HG03064 (cell line): ENCODE measurements at regions not wholly inside any gene's neighbourhood (a gene's known extent, or its start where the extent isn't known, plus 50 kb on each side); places are given as distances from the start of the nearest gene placed in this dataset.
"Not testable (repeated sequence)": the region's sequence is repeated elsewhere in the genome, so short reads cannot be mapped to it uniquely, and the experiment has no call there.

Source experiments
- ATAC-seq: cut with Tn5 transposase; IDR thresholded peaks from one replicate; pipeline ENCODE4 v1.9.1; 2021; ENCODE audit warnings: low read depth; ENCODE audit not compliant: unreplicated experiment

DNA sequence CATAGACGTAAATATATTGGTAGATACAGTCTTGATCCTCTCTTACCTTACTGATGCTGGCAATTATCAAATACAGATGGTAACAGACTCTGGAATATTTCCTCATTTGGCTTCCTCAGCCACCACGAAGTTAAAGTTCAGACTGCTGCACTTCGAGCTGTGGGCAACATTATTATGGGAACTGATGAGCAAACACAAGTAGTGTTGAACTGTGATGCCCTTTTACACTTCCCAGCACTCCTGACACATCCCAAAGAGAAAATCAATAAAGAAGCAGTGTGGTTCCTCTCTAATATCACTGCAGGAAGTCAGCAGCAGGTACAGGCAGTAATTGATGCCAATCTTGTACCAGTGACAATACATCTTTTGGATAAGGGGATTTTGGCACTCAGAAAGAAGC, 162.7 kb upstream of the NT5E start:
- ATAC-seq: no peak

DNA sequence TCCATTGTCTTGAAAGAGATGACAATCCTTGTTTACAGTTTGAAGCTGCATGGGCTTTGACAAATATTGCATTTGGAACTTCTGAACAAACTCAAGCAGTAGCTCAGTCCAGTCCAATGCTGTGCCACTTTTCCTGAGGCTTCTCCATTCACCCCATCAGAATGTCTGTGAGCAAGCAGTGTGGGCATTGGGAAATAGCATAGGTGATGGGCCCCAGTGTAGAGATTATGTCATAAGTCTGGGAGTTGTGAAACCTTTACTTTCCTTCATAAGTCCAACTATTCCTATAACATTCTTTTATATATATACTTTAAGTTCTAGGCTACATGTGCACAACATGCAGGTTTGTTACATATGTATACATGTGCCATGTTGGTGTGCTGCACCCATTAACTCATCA, 163.4 kb upstream of the NT5E start:
- not testable (repeated sequence) for ATAC-seq

DNA sequence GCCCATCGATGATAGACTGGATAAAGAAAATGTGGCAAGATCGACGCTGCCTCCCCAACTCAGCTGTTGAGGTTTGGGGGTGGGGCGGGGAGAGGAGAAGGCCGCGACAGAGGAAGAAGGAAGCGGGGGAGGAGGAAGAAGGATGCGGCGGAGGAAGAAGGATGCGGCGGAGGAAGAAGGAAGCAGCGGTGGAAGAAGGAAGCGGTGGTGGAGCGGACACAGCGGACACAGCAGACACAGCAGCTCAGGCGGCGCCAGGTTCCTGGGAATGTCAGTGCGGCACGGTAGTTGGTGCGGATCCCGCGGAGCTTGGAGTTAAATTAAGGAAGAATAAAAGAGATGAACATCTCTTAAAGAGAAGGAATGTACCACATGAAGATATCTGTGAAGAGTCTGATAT, 163.9 kb upstream of the NT5E start:
- no peak for ATAC-seq

DNA sequence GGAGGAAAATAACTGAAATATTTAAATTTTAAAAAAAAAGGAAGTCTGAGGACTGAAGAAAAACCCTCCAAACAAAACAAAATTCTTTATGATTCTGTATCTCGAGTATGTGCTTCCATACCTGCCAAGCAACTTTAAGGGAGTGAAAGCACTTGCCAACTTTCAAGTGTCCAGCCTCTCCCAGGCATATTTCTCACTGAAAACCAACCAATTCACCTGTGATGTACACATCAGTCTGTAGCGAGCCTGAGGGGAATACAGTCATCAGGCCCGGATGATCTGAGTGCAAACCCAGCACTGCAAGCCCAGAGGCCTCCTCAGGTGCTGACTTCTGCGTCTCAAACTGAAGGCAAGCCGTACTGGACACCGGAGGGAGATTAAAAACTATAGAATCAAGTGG, 164.8 kb upstream of the NT5E start:
- no peak for ATAC-seq

DNA sequence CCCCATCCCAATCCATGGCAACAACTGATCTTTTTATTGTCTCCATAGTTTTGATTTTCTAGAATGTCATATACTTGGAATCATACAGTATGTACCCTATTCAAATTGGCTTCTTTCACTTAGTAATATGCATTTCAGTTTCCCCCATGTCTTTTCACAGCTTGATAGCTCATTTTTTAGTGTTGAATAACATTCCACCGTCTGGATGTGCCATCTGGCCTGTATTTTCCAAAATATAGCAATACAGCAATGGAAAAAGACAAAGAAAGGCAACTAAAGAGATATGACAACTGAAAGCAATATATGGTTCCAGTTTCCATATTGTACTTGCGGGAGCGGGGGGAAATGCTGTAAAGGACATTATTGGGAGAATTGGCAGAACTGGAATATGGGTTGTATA, 166.4 kb upstream of the NT5E start:
- no peak for ATAC-seq

DNA sequence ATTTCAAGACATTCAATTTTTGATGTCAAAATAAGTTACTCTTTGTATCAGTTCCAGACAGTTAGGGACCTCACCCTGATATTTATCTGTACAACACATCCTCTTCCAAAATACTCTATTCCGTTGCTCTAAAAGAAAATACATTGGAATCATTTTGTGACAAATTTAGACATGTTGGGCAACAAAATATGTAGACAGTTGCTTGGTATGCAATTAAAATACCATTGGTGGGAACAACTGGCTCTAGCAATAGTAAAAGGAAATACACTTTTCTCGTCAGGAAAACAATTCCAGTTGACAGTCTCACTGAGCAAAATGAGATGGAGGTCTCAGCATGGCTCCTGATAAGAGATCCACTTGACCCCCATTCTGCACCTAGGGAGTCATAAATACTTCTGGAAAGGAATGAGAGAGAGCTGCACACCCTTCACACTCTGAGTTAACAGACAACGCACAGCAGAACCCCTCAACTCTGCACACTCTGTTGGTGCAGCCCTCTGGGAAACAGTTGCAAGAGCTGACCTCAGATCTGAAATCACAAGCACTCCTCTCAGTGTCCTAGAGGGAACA, 171.3 kb upstream of the NT5E start:
- ATAC-seq: no peak

DNA sequence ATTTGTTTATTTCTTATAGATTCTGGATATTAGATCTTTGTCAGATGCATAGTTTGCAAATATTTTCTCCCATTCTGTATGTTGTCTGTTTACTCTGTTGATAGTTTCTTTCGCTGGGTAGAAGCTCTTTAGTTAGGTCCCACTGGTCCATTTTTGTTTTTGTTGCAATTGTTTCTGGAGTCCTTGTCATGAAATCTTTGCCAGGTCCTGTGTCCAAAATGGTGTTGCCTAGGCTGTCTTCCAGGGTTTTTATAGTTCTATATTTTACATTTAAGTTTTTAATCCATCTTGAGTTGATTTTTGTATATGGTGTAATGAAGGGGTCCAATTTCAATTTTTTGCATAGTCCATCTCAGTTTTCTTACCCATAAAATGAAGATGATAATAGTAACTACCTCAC, 173.9 kb upstream of the NT5E start:
- ATAC-seq: not testable (repeated sequence)

DNA sequence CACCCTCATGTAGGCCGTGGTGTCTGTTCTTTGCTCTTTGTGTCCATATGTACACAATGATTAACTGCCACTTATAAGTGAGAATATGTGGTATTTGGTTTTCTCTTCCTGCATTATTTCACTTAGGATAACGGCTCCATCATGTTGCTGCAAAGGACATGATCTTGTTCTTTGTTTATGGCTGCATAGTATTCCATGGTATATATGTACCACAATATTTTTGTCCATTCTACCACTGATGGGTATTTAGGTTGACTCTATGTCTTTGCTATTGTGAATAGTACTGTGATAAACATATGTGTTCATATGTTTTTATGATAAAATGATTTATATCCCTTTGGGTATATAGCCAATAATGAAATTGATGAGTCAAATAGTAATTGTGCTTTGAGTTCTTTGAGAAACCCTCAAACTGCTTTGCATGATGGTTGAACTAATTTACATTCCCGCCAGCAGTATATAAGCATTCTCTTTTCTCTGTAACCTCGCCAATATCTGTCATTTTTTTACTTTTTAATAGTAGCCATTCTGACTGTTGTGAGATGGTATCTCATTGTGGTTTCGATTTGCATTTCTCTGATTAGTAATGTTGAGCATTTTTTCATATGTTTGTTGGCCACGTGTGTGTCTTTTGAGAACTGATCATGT, 174.4 kb upstream of the NT5E start:
- no peak for ATAC-seq

DNA sequence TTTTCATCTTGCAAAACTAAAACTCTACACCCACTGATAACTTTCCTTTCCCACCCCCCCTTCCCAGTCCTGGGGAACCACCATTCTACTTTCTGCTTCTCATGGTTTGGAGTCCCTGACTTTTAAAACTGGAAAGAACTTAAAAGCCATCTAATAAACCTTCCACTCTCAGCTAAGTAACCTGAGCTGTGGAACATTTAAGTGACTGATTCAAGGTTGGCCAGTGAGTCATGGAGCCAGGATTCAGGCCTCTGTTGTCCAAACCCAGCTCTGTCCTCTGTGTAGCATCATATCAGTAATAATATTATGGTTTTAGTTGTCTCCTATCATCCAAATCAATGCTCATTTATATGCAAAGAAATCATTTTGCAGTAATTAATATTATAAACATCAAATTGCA, 176.0 kb upstream of the NT5E start:
- ATAC-seq: no peak

DNA sequence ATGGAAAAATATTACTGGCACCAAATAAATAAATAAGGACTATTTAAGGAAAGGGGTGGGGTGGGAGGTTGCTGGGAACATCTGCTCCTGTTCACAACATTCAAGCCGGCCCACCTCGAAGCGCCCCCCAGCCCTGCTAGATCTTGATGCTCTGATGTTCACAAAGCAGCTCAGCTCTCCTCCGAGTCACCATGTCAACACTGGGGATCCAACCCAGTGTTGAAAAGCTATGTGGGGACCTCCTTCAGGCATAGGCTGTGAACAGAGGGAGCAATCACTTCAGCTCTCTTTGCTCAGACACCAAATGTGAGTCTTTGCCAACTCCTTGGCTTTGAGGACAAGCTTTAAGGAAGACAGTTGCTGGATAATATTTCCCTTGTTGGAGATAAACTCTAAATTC, 176.8 kb upstream of the NT5E start:
- ATAC-seq: no peak

DNA sequence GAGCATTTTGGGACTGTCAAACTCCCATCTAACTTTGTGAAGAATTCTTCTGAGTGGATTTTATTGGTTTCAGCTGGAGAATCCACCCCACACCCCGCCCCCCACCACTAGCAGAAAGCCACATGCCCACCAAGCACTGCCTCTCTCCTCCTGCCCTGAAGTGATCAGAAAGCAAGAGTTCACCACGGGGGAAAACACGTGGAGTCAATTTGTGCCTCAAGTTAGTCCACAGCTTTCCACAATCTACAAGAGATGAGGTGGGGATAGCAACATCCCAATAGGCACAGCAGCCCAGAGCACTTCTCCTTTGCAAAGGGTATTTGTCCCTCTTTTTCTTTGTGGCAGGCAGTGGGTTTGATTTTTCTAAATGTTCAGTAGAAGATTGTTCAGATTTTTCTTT, 177.3 kb upstream of the NT5E start:
- no peak for ATAC-seq

DNA sequence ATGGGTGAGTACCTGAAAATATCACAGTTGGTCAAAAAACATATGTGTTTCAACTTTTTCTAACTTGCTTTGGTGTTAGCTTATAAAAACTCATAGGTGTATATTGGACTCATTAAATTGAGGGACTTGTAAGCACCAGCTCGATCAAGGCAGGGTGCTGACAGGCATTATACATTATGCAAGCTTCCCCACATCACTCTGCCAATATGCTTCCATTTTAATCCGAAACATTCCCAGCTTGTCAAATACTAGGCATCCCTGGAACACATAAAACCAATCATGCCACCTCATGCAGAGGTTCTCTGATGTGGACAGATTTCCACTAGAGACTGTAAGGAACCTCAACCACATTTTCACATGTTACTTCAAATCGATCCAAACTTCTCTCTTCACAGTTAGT, 187.3 kb upstream of the NT5E start:
- ATAC-seq: no peak

DNA sequence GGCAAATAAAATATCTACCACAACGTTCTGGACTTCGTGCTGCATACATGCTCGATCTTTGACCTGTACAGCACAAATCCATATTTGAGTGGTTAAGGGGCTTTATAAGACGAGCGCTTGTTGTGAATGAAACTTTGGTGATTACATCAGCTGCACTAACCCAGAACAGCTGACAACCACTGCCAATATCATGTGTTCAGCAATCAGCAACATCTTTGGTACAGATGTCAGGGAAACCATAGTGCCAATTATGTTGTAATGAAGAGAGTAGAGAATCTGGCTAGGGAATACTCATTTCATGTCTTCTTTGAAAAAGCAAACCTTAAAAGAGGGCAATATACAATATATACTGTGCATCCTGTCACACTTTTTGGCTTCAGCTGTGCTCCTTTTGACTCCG, 188.6 kb upstream of the NT5E start:
- ATAC-seq: no peak

DNA sequence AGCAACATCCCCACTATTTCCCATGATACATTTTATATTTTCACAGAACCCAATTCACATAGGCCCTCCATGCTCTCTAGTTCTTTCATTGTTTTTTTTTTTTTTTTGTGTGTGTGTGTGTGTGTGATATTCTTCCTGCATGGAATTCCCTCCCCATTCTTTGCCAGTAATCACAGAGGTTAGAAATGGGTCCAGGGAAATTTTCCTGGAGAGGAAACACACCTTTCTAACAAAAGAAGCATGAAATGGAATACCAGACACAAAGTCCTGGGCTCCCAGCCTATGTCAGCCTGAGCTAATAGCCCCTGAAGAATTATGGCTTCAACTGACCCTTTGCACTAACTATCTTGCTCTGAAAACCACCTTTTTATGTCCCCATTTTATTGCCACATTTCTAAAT, 194.2 kb upstream of the NT5E start:
- ATAC-seq: no peak

DNA sequence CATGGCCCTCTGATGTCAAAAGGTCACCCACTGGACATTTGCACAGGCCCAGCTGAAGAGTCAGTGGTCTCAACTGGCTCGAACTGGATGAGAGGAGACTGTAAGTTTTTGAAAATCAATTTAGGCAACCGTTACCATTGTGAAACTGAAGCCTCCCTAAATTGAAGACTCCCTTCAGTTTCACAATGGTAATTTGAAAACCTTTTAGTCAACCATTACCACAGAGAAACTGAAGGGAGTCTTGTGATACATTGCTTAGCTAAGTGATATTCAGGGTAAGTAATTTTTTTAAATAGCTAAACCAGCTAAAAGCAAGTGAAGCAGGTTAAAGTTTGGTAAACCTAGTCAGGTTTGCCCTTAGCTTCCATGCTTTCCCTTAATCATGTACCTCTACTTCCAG, 197.3 kb upstream of the NT5E start:
- no peak for ATAC-seq

DNA sequence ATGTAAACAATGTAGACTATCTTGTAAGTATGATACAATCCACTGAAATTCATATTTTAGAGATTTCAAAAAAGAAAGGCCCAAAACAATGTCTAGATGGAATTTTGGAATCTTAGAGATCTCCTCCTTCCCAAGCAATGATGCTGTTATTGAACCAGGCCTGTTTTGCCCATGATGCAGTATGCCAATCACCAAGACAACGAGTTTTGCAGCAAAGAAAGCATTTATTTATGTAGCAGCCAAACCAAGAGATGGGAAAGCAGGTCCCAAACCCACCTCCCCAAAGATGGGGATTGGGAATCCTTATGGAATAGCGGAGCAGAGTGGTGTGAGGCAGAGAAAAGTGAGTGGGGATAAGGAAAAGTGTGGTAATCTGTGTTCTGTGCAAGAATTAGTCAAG, 197.8 kb upstream of the NT5E start:
- ATAC-seq: no peak

DNA sequence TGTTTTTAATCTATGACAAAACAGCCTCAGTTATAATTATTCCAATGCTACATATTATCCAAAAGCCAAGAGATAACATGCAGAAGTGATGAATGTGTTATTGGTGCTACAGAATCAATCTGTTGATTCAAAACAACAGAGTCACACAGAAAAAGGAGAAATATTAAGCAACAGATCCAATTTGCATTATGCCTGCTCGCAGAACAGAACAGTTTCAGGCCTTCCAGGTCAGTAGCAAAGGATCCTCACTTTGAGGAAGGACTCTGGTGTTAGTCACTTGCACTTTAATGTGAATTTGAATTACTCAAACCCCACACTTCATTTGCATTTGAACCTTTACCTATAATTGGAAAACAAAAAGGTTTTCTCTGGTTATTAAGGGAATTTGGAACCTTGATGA, 198.6 kb upstream of the NT5E start:
- ATAC-seq: no peak

DNA sequence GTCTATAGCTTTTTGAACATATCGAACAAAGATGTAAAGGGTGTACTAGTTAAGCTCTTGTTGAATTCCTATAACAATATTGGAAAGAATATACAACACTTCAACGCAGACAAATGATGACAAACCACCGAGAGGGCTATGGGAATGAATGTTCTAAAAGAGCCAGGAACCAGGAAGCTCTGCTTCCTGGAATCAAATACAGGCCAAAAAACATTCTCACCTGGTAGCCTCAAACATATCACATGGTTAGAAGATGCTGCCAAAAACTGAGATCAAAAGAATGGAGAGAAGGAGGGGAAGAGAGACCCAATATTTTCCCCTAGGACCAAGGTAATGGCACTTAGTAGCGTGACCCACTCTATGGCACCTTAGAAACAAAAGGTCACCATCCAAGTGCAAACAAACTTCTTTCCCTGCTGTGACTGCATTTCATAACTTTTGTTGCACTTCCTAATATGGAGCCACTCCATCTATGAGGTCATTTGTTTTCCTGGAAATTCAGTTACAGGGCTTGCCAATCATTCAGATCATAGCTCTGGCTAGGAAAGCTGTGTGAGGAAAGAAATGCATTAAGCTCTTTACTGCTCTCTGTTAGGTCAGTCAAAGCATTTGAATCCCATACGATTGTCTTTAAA, 199.2 kb upstream of the NT5E start:
- no peak for ATAC-seq

DNA sequence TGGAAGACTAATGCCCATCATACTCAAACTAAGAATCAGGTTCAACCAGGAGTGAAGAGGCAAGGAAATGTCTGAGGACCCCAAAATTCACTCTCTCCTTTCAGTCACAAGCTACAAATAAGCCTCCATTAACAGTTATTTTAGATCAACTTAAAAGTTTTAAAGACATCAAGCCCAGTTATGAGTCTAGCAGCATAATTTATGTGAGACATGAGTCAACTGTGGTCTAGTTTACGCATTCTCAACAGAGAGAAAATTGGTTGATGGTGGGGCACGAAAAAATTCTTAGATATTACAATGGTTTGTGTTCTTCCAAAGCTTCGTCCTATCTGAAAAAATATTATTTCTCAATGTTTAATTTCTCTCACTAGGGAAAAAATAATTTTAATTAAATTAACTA, 204.9 kb upstream of the NT5E start:
- no peak for ATAC-seq

DNA sequence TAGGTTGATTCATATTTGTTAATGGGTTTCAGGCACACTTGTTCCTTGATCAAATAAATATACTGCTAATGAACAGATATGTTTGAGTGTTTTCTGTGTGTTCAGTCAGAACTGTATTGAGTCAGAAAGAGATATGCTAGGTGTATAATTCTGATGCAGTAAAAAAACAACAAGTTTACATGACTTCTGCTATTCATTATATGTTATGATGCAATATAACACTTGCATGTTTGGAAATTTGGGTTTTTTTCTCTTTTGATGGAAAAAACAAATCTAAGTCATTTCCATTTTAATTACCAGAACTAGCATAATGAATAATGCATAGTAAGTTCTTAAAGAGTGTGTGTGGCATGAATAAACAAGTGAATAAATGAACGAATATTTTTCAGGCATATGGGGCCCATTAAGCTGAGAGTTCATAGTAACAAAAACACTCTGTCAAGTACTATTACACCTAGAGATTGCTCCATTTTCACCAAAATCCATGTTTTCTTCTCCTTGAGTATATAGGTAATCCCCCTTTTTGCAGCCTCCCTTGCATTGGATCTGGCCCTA, 208.3 kb upstream of the NT5E start:
- no peak for ATAC-seq

DNA sequence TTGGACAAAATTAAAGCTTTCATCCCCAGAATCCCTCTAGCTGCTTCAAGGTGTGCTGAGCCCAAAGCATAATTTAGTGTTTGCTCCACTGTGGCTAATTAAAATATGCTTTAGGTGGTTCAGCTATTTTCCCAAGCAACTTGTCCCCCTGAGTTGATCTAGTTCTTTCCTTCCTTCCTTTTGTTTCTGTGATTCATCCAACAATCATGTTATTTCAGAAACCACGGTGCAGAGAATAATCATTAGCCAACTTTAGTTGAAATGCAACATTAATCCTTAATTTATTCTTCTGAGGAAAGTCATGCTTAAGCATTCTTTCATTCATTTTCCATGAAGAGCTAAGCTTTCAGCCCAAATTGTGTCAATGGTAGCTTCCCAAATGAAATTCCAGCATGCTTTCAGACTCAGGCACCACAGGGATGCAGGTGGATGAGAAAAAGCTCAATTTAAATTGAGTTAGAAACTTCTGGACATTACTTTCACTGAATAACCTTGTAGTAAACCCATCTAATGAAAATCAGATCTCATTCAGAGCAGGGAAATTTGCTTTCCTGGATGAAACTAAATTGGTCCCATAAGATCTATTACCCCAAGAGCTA, 209.0 kb upstream of the NT5E start:
- ATAC-seq: no peak

DNA sequence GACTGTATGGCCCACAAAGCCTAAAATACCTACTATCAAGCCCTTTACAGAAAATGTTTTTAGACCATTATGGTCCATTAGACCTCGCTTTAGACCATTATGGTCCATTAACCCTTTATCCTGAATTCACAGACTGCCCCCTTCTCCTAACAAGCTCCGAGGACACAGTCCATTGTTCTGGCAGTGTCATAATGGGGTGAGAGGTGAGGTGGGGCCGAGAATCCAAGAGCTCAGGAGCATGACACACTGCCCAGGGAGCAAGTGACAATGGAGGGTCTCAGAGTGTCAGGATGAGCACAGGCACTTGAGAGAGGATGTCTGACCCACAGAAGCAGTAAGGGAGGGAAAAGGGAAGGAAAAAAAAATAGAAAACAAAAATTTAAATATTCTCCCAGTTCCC, 212.4 kb upstream of the NT5E start:
- ATAC-seq: no peak
